Esophagus muscularis mucosa (tissue), 4 donors: ENCODE measurements at regions not wholly inside any gene's neighbourhood (a gene's known extent, or its start where the extent isn't known, plus 50 kb on each side); places are given as distances from the start of the nearest gene placed in this dataset.

Source experiments
- DNase-seq: peaks from one replicate; pipeline ENCODE4 v3.0.0-alpha.2; 2017; ENCODE audit errors: extremely low spot score
- H3K27ac ChIP-seq, 4 donors: fragments of 200-600 bp; sonication (generic); replicated peaks in 1 of 4; 1 replicate in 3 of 4; 2 replicates in 1 of 4; pipeline ENCODE4 v1.5.1; 2016 to 2019; ENCODE audit warnings: mild to moderate bottlenecking in 1 of 4
- H3K27me3 ChIP-seq, 4 donors: fragments of 200-600 bp; sonication (generic); one replicate each; pipeline versions ENCODE4 v1.5.1 to v1.6.0; 2016 to 2019
- H3K36me3 ChIP-seq, 4 donors: fragments of 200-600 bp; sonication (generic); one replicate each; pipeline ENCODE4 v1.5.1; 2016 to 2019
- H3K4me1 ChIP-seq, 4 donors: fragments of 200-600 bp; sonication (generic); one replicate each; pipeline ENCODE4 v1.5.1; 2016 to 2019
- H3K4me3 ChIP-seq, 4 donors: fragments of 200-600 bp; sonication (generic); 1 replicate in 2 of 4; 2 replicates in 2 of 4; pipeline ENCODE4 v1.5.1; 2016 to 2019; ENCODE audit warnings: mild to moderate bottlenecking in 4 of 4, moderate library complexity in 1 of 4
- H3K9me3 ChIP-seq, 4 donors: fragments of 200-600 bp; sonication (generic); 1 replicate in 3 of 4; 2 replicates in 1 of 4; pipeline ENCODE4 v1.5.1; 2016 to 2019
- EP300 ChIP-seq: sonication (generic); formaldehyde crosslinking; IDR thresholded peaks from one replicate; pipeline ENCODE4 v1.6.1; 2017; ENCODE audit warnings: antibody characterized with exemption
- POLR2A ChIP-seq: fragments of 450-650 bp; IDR thresholded peaks from one replicate; pipeline ENCODE4 v1.6.1; 2017; ENCODE audit warnings: antibody characterized with exemption, moderate library complexity, mild to moderate bottlenecking, low read depth
- POLR2AphosphoS5 ChIP-seq, 2 donors: sonication (generic); formaldehyde crosslinking; IDR thresholded peaks; one replicate each; pipeline ENCODE4 v1.6.1; 2017; ENCODE audit warnings: antibody characterized with exemption in 2 of 2
- WGBS: methylation state at CpG from one replicate; pipeline ENCODE4 v1.1.5; 2018; 5-methylcytosine and 5-hydroxymethylcytosine counted together
- intact Hi-C: fragments of 100-400 bp; cut with DNase I; formaldehyde crosslinking; loops from one replicate; pipeline ENCODE4 v1.15.1; 2023
- TF ChIP-seq, protein P1 (sequence below), 3 experiments: fragments of 200-600 bp in 2 of 3; fragments of 450-650 bp in 1 of 3; sonication (generic) in 2 of 3; IDR thresholded peaks; one replicate each; pipeline ENCODE4 v1.5.1; 2017 to 2019; ENCODE audit warnings: antibody characterized with exemption in 3 of 3, mild to moderate bottlenecking in 2 of 3, moderate library complexity in 1 of 3

DNA sequence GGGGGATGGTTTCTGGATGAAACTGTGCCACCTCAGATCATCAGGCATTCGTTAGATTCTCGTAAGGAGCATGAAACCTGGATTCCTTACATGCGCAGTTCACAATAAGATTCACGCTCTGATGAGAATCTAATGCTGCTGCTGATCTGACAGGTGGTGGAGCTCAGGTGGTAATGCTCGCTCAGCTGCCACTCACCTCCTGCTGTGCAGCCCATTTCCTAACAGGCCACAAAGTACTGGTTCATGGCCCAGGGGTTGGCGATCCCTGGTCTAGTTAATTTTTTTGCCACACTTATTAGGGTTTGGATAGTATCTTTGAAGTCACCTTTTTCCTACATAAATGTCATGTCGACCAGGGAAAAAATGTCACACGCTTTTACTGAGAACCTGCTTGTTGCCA, 96.8 kb upstream of the MLIP start:
- no peak overlapping the region for H3K27ac ChIP-seq
- 99% methylated on average over 8 of the region's 8 CpGs for WGBS

DNA sequence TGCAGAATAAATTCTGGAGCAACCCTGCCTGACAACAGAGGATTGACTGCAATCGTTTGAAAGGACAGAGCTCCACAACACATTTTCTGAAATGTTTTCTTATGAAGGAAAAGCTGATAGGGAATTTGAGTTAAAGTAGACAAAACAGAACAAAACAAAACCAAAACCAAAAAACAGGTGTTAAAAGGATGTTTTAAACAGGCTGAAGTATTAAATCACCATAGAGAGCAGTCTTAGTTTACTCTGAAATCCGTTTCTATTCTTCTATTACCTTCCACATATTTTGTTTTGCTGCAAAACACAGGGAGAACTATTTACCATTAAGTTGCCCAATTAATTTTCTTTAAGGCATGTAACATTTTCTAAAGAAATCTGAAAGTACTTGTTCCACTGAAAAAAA, 93.4 kb upstream of the MLIP start:
- no peaks in the 10 kb centered on the region for H3K36me3 ChIP-seq
- H3K9me3 ChIP-seq, result no peaks in the 10 kb centered on the region
- intact Hi-C loops, result no loop called here
- H3K4me3 ChIP-seq, result no peak overlapping the region
- H3K27ac ChIP-seq, result no peak overlapping the region
- TF ChIP-seq EP300, result no peak
- TF ChIP-seq, protein P1, sequence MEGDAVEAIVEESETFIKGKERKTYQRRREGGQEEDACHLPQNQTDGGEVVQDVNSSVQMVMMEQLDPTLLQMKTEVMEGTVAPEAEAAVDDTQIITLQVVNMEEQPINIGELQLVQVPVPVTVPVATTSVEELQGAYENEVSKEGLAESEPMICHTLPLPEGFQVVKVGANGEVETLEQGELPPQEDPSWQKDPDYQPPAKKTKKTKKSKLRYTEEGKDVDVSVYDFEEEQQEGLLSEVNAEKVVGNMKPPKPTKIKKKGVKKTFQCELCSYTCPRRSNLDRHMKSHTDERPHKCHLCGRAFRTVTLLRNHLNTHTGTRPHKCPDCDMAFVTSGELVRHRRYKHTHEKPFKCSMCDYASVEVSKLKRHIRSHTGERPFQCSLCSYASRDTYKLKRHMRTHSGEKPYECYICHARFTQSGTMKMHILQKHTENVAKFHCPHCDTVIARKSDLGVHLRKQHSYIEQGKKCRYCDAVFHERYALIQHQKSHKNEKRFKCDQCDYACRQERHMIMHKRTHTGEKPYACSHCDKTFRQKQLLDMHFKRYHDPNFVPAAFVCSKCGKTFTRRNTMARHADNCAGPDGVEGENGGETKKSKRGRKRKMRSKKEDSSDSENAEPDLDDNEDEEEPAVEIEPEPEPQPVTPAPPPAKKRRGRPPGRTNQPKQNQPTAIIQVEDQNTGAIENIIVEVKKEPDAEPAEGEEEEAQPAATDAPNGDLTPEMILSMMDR (IDR thresholded peaks at IDR 0.05), result no peak
- TF ChIP-seq POLR2A, result no peak
- no peak for TF ChIP-seq POLR2AphosphoS5 (IDR thresholded peaks at IDR 0.05)
- no peaks in the 10 kb centered on the region for H3K4me1 ChIP-seq
- DNase-seq, result no peak
- 51% methylated on average over 2 of the region's 2 CpGs for WGBS
- H3K27me3 ChIP-seq, result no peaks in the 10 kb centered on the region

More for the DNA sequence above, 96.8 kb upstream of the MLIP start:
- no peak for DNase-seq
- Histone ChIP-seq H3K36me3 (no peaks in the 10 kb centered on the region), H3K4me3 (no peak overlapping the region), H3K4me1 (peaks cover 0 to 9% (median 4%) of the 10 kb centered on the region in 4 donors), H3K9me3 (no peaks in the 10 kb centered on the region), H3K27me3 (no peaks in the 10 kb centered on the region)
- TF ChIP-seq EP300, result no peak
- TF ChIP-seq, protein P1 (IDR thresholded peaks at IDR 0.05), result no peak
- no peak for TF ChIP-seq POLR2A
- TF ChIP-seq POLR2AphosphoS5 (IDR thresholded peaks at IDR 0.05), result no peak
- intact Hi-C loops, result no loop called here

DNA sequence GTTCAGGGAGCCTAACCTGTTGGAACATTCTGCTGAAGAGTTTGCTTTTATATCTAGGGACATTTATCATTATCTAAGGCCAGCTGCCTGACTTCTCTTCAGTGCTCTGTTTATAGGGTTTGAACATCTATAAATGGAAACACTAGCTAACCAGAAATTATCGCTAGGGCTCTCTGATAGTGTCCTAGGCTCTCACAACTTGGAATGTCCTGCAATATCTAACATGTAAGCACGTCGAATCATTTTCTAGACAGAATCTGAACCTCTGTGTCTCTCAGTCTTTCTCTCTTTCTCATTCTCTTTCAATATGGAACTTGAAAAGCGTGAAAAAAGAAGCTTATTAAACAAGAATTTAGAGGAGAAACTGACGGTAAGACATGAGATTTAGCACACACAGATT, 92.5 kb upstream of the MLIP start:
- H3K27ac ChIP-seq, result no peak overlapping the region
- no peak for DNase-seq
- no peaks in the 10 kb centered on the region for H3K36me3 ChIP-seq
- intact Hi-C loops, result no loop called here
- no peaks in the 10 kb centered on the region for H3K27me3 ChIP-seq
- WGBS, result 69% methylated on average over 5 of the region's 5 CpGs
- H3K4me3 ChIP-seq, result no peak overlapping the region
- no peak for TF ChIP-seq POLR2A
- no peak for TF ChIP-seq EP300
- no peak for TF ChIP-seq POLR2AphosphoS5 (IDR thresholded peaks at IDR 0.05)
- TF ChIP-seq, protein P1 (IDR thresholded peaks at IDR 0.05), result no peak
- H3K9me3 ChIP-seq, result no peaks in the 10 kb centered on the region
- no peaks in the 10 kb centered on the region for H3K4me1 ChIP-seq

DNA sequence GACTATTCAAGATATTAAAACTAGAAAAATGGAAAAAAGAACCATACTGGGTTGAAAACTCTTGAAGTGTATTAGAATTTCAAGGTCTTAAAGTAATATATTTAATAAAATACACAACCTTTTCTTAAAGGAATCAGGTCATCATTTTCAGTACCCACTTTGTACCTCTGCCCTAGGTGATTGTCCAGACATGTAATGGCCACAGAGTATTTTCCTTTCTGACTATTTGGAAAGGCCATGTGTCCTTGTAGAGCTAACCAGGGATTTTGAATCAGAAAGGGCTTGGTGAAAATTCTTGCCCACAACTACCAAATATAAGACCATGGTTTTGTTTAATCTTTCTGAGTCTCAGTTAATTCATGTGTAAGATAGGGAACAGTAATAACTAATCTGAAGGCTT, 91.4 kb upstream of the MLIP start:
- H3K36me3 ChIP-seq, result no peaks in the 10 kb centered on the region
- no peaks in the 10 kb centered on the region for H3K9me3 ChIP-seq
- H3K4me1 ChIP-seq, result no peaks in the 10 kb centered on the region
- H3K27ac ChIP-seq, result no peak overlapping the region
- no peak for DNase-seq
- H3K4me3 ChIP-seq, result no peak overlapping the region
- TF ChIP-seq, protein P1 (IDR thresholded peaks at IDR 0.05), result no peak
- TF ChIP-seq POLR2A (no peak), POLR2AphosphoS5 (IDR thresholded peaks at IDR 0.05) (no peak), EP300 (no peak)
- H3K27me3 ChIP-seq, result no peaks in the 10 kb centered on the region
- intact Hi-C loops, result no loop called here

DNA sequence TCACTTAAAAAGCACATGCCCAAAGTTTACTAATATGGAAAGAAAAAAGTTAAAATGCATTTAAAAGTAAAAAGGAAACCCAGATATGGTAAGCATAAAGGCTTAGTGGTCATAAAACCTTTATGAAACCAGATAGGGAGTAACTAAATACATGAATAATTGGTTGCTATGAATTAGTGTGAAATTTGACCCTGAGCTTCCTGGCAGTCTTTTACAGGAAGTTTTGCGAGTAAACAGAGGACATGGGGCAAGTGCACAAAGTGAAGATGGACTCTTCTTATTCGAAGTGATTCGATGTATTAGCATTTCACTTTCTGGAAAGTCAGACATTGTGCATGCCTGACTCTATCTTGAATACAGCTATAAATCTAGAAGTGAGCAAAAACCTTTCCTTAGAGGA, 90.9 kb upstream of the MLIP start:
- intact Hi-C loops, result no loop called here
- H3K27me3 ChIP-seq, result no peaks in the 10 kb centered on the region
- TF ChIP-seq POLR2A (no peak), POLR2AphosphoS5 (IDR thresholded peaks at IDR 0.05) (no peak), EP300 (no peak)
- TF ChIP-seq, protein P1 (IDR thresholded peaks at IDR 0.05), result no peak
- no peak overlapping the region for H3K27ac ChIP-seq
- no peaks in the 10 kb centered on the region for H3K4me1 ChIP-seq
- WGBS, result 66% methylated on average over 3 of the region's 3 CpGs
- H3K9me3 ChIP-seq, result no peaks in the 10 kb centered on the region
- no peak for DNase-seq
- no peak overlapping the region for H3K4me3 ChIP-seq
- no peaks in the 10 kb centered on the region for H3K36me3 ChIP-seq
